GM23338 (cell line): ENCODE measurements at regions not wholly inside any gene's neighbourhood (a gene's known extent, or its start where the extent isn't known, plus 50 kb on each side); places are given as distances from the start of the nearest gene placed in this dataset.

Experiments used
- ATAC-seq: fragments of 200-7000 bp; cut with Tn5 transposase; 3 replicates; pipeline ENCODE4 v1.9.1; 2020
- DNase-seq: peaks from one replicate; pipeline ENCODE4 v3.0.0-alpha.2; 2015; ENCODE audit warnings: low spot score
- H2AFZ ChIP-seq: fragments of 200-600 bp; sonication (generic); 2 replicates; pipeline ENCODE4 v1.8.0; 2016; ENCODE audit warnings: antibody characterized with exemption, mild to moderate bottlenecking, moderate library complexity
- H3F3A ChIP-seq: fragments of 200-600 bp; sonication (generic); replicated peaks from 2 replicates; pipeline ENCODE4 v1.8.0; 2017; ENCODE audit warnings: antibody characterized with exemption, mixed run types, low read depth
- H3K27ac ChIP-seq: fragments of 200-600 bp; sonication (generic); 2 replicates; pipeline ENCODE4 v1.6.1; 2016; ENCODE audit warnings: low read depth
- H3K27me3 ChIP-seq: fragments of 200-600 bp; sonication (generic); 2 replicates; pipeline ENCODE4 v1.8.0; 2016; ENCODE audit warnings: mild to moderate bottlenecking, mixed run types, moderate library complexity; ENCODE audit not compliant: insufficient read depth
- H3K36me3 ChIP-seq: fragments of 200-600 bp; sonication (generic); 2 replicates; pipeline ENCODE4 v1.8.0; 2016; ENCODE audit warnings: mild to moderate bottlenecking; ENCODE audit not compliant: insufficient read depth
- H3K4me1 ChIP-seq: fragments of 200-600 bp; sonication (generic); 2 replicates; pipeline ENCODE4 v1.8.0; 2016; ENCODE audit warnings: mild to moderate bottlenecking, moderate library complexity; ENCODE audit not compliant: insufficient read depth
- H3K4me2 ChIP-seq: fragments of 200-600 bp; sonication (generic); 2 replicates; pipeline ENCODE4 v1.7.1; 2017; ENCODE audit warnings: mixed run types
- H3K4me3 ChIP-seq: fragments of 200-600 bp; sonication (generic); 2 replicates; pipeline ENCODE4 v1.6.1; 2016; ENCODE audit warnings: mixed run types
- H3K79me2 ChIP-seq: fragments of 200-600 bp; sonication (generic); replicated peaks from 2 replicates; pipeline ENCODE4 v1.8.0; 2017; ENCODE audit warnings: mild to moderate bottlenecking; ENCODE audit not compliant: insufficient read depth
- H3K9me2 ChIP-seq: fragments of 200-600 bp; sonication (generic); 2 replicates; pipeline ENCODE4 v1.8.0; 2017; ENCODE audit not compliant: insufficient read depth
- H4K20me1 ChIP-seq: fragments of 200-600 bp; sonication (generic); replicated peaks from 2 replicates; pipeline ENCODE4 v1.8.0; 2017; ENCODE audit warnings: mild to moderate bottlenecking; ENCODE audit not compliant: insufficient read depth
- H3K27ac Mint-ChIP-seq: 2 replicates; pipeline ENCODE4 v1.8.0; 2020; ENCODE audit warnings: inconsistent platforms, mild to moderate bottlenecking, moderate library complexity, mixed read lengths
- H3K27me3 Mint-ChIP-seq: 3 replicates; pipeline ENCODE4 v1.8.0; 2022; ENCODE audit warnings: low read depth, mild to moderate bottlenecking, moderate library complexity, mixed read lengths, inconsistent platforms; ENCODE audit not compliant: insufficient read depth, poor library complexity
- H3K36me3 Mint-ChIP-seq: 3 replicates; pipeline ENCODE4 v1.8.0; 2021; ENCODE audit warnings: low read depth, mild to moderate bottlenecking, inconsistent platforms, moderate library complexity, mixed read lengths
- H3K4me1 Mint-ChIP-seq: 3 replicates; pipeline ENCODE4 v1.8.0; 2020; ENCODE audit warnings: mild to moderate bottlenecking, inconsistent platforms, mixed read lengths
- H3K4me3 Mint-ChIP-seq: 3 replicates; pipeline ENCODE4 v1.8.0; 2021; ENCODE audit warnings: moderate library complexity, mild to moderate bottlenecking, inconsistent platforms, mixed read lengths
- H3K9me3 Mint-ChIP-seq: 3 replicates; pipeline ENCODE4 v1.8.0; 2020; ENCODE audit warnings: moderate library complexity, mild to moderate bottlenecking, inconsistent platforms, mixed read lengths
- CREB1 ChIP-seq: fragments of 250-450 bp; sonication (Bioruptor Pico); IDR thresholded peaks from 2 replicates; pipeline ENCODE4 v1.5.0; 2020; ENCODE audit warnings: low read depth, mild to moderate bottlenecking, moderate library complexity
- CTCF ChIP-seq, 2 experiments: fragments of 200-600 bp in 1 of 2; sonication (generic) in 1 of 2; conservative IDR thresholded peaks; 2 replicates each; pipeline versions ENCODE4 v1.5.1 to v1.6.1; 2016 to 2017; ENCODE audit warnings: antibody characterized with exemption in 2 of 2, low read depth in 2 of 2, mild to moderate bottlenecking in 2 of 2, moderate library complexity in 1 of 2
- EZH2 ChIP-seq: fragments of 200-600 bp; sonication (generic); IDR thresholded peaks from one replicate; pipeline ENCODE4 v1.8.0; 2017; ENCODE audit warnings: antibody characterized with exemption, mild to moderate bottlenecking, low read depth; ENCODE audit not compliant: unreplicated experiment
- EZH2phosphoT487 ChIP-seq: fragments of 200-600 bp; sonication (generic); IDR thresholded peaks from one replicate; pipeline ENCODE4 v1.8.1; 2018; ENCODE audit warnings: antibody characterized with exemption; ENCODE audit not compliant: unreplicated experiment
- JUNB ChIP-seq: IDR thresholded peaks from one replicate; pipeline ENCODE4 v1.6.1; 2016; ENCODE audit warnings: antibody characterized with exemption; ENCODE audit not compliant: unreplicated experiment
- NANOG ChIP-seq: IDR thresholded peaks from 2 replicates; pipeline ENCODE4 v1.6.1; 2016; ENCODE audit warnings: antibody characterized with exemption, borderline replicate concordance
- POLR2AphosphoS5 ChIP-seq: IDR thresholded peaks from 2 replicates; pipeline ENCODE4 v1.6.1; 2016; ENCODE audit warnings: antibody characterized with exemption, low read depth
- STAT1 ChIP-seq: IDR thresholded peaks from one replicate; pipeline ENCODE4 v1.6.1; 2016; ENCODE audit warnings: antibody characterized with exemption; ENCODE audit not compliant: unreplicated experiment
- ZNF331 ChIP-seq: fragments of 250-450 bp; sonication (Bioruptor Pico); IDR thresholded peaks from 2 replicates; pipeline ENCODE4 v1.5.0; 2020; ENCODE audit warnings: low read depth, mild to moderate bottlenecking, moderate library complexity
- ZNF462 ChIP-seq: fragments of 250-450 bp; sonication (Bioruptor Pico); IDR thresholded peaks from 2 replicates; pipeline ENCODE4 v1.5.0; 2020; ENCODE audit warnings: mild to moderate bottlenecking, moderate library complexity
- TF ChIP-seq, protein P1 (sequence below): IDR thresholded peaks from 2 replicates; pipeline ENCODE4 v1.6.1; 2016; ENCODE audit warnings: antibody characterized with exemption

DNA sequence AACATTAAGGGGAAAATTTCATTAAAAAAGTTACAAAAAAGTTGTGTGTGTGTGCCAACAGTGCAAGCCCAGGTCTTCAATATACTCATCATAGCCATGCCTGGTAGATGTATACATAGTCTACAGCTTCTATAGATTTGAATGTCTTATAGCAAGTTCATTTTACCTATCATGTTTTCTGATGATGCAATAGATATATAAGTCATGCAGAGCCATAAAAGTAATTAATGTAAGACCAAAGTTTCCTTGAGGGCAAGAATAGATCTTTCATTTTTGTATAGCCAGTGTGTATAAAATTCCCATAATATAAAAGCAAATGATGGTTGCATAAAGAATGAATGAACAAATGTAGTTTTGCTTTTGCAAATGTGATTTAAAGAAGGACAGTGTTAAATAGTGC, 1138.4 kb downstream of the TBL1XR1 start:
- H3K27ac Mint-ChIP-seq: no peak overlapping the region
- ATAC-seq (no peak), DNase-seq (no peak)
- H3K27me3 Mint-ChIP-seq: no peaks in the 10 kb centered on the region
- peaks cover 10% of the 10 kb centered on the region; the same call in 2 of the 3 replicates for H3K4me1 Mint-ChIP-seq
- H3K9me3 Mint-ChIP-seq: no peaks in the 10 kb centered on the region
- Histone ChIP-seq H3K27ac (no peak overlapping the region), H3K27me3 (no peaks in the 10 kb centered on the region), H3K4me3 (no peak overlapping the region), H2AFZ (no peak overlapping the region), H3K79me2 (no peaks in the 10 kb centered on the region), H3K4me1 (no peaks in the 10 kb centered on the region), H3K36me3 (no peaks in the 10 kb centered on the region), H3K9me2 (no peaks in the 10 kb centered on the region), H3K4me2 (no peak overlapping the region), H4K20me1 (no peaks in the 10 kb centered on the region), H3F3A (no peaks in the 10 kb centered on the region)
- TF ChIP-seq EZH2 (no peak), CREB1 (no peak), EZH2phosphoT487 (no peak), CTCF (conservative IDR thresholded peaks at IDR 0.05; ENCODE audit: low read depth in 2 of 2) (no peak), NANOG (no peak), JUNB (no peak), ZNF462 (CRISPR knock-in tag) (no peak), POLR2AphosphoS5 (no peak), ZNF331 (CRISPR knock-in tag) (no peak), STAT1 (no peak)
- TF ChIP-seq, protein P1, sequence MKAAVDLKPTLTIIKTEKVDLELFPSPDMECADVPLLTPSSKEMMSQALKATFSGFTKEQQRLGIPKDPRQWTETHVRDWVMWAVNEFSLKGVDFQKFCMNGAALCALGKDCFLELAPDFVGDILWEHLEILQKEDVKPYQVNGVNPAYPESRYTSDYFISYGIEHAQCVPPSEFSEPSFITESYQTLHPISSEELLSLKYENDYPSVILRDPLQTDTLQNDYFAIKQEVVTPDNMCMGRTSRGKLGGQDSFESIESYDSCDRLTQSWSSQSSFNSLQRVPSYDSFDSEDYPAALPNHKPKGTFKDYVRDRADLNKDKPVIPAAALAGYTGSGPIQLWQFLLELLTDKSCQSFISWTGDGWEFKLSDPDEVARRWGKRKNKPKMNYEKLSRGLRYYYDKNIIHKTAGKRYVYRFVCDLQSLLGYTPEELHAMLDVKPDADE: no peak
- H3K4me3 Mint-ChIP-seq: no peak overlapping the region
- no peaks in the 10 kb centered on the region for H3K36me3 Mint-ChIP-seq
